ENCODE measurements at regions not wholly inside any gene's neighbourhood (a gene's known extent, or its start where the extent isn't known, plus 50 kb on each side); places are given as distances from the start of the nearest gene placed in this dataset.

DNA sequence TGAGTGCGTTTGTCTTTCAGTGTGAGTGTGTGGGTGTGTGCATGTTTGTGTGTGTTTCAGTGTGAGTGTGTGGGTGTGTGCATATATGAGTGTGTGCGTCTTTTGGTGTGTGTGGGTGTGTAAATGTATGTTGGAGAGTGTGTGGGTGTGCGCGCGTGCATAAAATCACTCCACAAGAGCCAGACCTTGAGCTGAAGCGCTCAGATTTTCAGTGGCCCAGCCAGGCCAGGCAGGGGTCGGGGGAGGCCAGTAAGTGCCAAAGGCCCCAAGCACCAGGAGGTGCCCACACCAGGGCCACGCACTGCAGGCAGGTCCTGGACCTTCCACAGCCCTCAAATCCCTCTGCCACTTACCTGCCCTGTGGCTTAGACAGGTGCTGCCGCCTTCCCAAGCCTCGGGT, 184.0 kb downstream of the SOX9 start:
- H3K9ac ChIP-seq (ENCODE audit: insufficient read depth, low read length): no peak overlapping the region
- H3K9me3 ChIP-seq (ENCODE audit: control insufficient read depth, insufficient read depth, low read depth, low read length): no peaks in the 10 kb centered on the region
- H3K4me3 ChIP-seq (replicated peaks in 1 of 4; ENCODE audit: control extremely low read depth in 1 of 4, insufficient read depth in 1 of 4, low read depth in 3 of 4, low read length in 4 of 4): no peak overlapping the region
- no peak for DNase-seq (ENCODE audit: low read depth in 2 of 2)
- H4K20me1 ChIP-seq (ENCODE audit: control insufficient read depth, extremely low read depth, insufficient read depth, low read length): no peaks in the 10 kb centered on the region
- no peak overlapping the region for H2AFZ ChIP-seq (ENCODE audit: low read length)
- no peak overlapping the region for H3K27ac ChIP-seq (ENCODE audit: insufficient read depth, low read length)
- H3K27me3 ChIP-seq (ENCODE audit: control insufficient read depth, insufficient read depth, low read length): no peaks in the 10 kb centered on the region
- no peaks in the 10 kb centered on the region for H3K4me1 ChIP-seq (ENCODE audit: control insufficient read depth, extremely low read depth, insufficient read depth, low read length)
- no peaks in the 10 kb centered on the region for H3K79me2 ChIP-seq (ENCODE audit: control insufficient read depth, insufficient read depth, low read length)
- TF ChIP-seq, protein P1, sequence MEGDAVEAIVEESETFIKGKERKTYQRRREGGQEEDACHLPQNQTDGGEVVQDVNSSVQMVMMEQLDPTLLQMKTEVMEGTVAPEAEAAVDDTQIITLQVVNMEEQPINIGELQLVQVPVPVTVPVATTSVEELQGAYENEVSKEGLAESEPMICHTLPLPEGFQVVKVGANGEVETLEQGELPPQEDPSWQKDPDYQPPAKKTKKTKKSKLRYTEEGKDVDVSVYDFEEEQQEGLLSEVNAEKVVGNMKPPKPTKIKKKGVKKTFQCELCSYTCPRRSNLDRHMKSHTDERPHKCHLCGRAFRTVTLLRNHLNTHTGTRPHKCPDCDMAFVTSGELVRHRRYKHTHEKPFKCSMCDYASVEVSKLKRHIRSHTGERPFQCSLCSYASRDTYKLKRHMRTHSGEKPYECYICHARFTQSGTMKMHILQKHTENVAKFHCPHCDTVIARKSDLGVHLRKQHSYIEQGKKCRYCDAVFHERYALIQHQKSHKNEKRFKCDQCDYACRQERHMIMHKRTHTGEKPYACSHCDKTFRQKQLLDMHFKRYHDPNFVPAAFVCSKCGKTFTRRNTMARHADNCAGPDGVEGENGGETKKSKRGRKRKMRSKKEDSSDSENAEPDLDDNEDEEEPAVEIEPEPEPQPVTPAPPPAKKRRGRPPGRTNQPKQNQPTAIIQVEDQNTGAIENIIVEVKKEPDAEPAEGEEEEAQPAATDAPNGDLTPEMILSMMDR (conservative IDR thresholded peaks at IDR 0.05 in 1 of 2, IDR thresholded peaks at IDR 0.05 in 1 of 2; ENCODE audit: low read depth in 1 of 2, low read length in 2 of 2): no peak
- TF ChIP-seq EZH2 (IDR thresholded peaks at IDR 0.05; ENCODE audit: low read length, missing control alignments): no peak
- no peaks in the 10 kb centered on the region for H3K36me3 ChIP-seq (ENCODE audit: control insufficient read depth, insufficient read depth, low read length)
- H3K4me2 ChIP-seq (ENCODE audit: extremely low read depth, insufficient read depth, low read length): no peak overlapping the region

DNA sequence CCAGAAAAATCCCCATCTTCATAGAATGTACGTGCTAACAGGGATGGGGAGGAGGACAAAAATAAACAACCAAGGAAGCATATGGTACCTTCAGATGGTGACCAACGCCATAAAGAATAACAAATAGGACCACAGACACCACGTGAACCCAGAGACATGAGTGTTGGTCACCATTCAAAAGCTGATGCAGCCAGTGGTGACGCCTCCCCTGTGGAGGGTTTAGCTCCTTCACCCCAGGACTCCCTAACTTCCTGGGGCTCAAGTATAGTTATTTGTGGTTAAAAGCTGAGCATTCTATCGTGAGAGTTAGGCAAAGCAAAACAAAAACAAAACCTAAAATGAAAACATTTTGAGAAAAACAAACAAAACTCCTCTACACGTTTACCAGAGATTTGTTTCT, 184.7 kb downstream of the SOX9 start:
- no peak overlapping the region for H3K4me3 ChIP-seq (replicated peaks in 1 of 4; ENCODE audit: control extremely low read depth in 1 of 4, insufficient read depth in 1 of 4, low read depth in 3 of 4, low read length in 4 of 4)
- no peak overlapping the region for H3K4me2 ChIP-seq (ENCODE audit: extremely low read depth, insufficient read depth, low read length)
- DNase-seq (ENCODE audit: low read depth in 2 of 2): no peak

DNA sequence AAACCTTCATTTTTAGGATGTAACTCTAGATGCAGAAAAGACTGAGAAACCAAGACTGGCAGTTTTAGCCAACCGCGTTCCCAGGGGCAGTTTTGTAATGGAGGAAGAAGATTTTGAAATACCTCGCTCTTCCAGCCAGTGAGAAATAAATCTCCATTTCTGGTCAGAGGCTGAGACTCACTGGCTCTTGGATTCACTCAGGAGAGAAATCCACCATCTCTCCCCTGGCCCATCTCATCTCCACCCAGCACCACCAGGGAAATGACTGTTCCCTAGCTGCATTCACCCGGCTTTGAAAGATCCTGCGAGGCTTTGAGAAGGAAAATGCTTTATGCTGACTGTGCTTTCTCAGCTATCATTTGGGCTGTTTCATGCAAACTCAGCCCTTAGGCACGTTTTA, 185.2 kb downstream of the SOX9 start:
- no peaks in the 10 kb centered on the region for H3K9me3 ChIP-seq (ENCODE audit: control insufficient read depth, insufficient read depth, low read depth, low read length)
- no peak overlapping the region for H3K4me2 ChIP-seq (ENCODE audit: extremely low read depth, insufficient read depth, low read length)
- no peak overlapping the region for H3K4me3 ChIP-seq (replicated peaks in 1 of 4; ENCODE audit: control extremely low read depth in 1 of 4, insufficient read depth in 1 of 4, low read depth in 3 of 4, low read length in 4 of 4)
- H3K27ac ChIP-seq (ENCODE audit: insufficient read depth, low read length): no peak overlapping the region
- no peaks in the 10 kb centered on the region for H3K4me1 ChIP-seq (ENCODE audit: control insufficient read depth, extremely low read depth, insufficient read depth, low read length)
- no peak overlapping the region for H3K9ac ChIP-seq (ENCODE audit: insufficient read depth, low read length)
- no peaks in the 10 kb centered on the region for H3K27me3 ChIP-seq (ENCODE audit: control insufficient read depth, insufficient read depth, low read length)
- peak in 1 of 2 donors; percentile 51 for DNase-seq (ENCODE audit: low read depth in 2 of 2)
- no peaks in the 10 kb centered on the region for H4K20me1 ChIP-seq (ENCODE audit: control insufficient read depth, extremely low read depth, insufficient read depth, low read length)
- no peaks in the 10 kb centered on the region for H3K36me3 ChIP-seq (ENCODE audit: control insufficient read depth, insufficient read depth, low read length)
- TF ChIP-seq, protein P1 (conservative IDR thresholded peaks at IDR 0.05 in 1 of 2, IDR thresholded peaks at IDR 0.05 in 1 of 2; ENCODE audit: low read depth in 1 of 2, low read length in 2 of 2): no peak
- TF ChIP-seq EZH2 (IDR thresholded peaks at IDR 0.05; ENCODE audit: low read length, missing control alignments): no peak
- H3K79me2 ChIP-seq (ENCODE audit: control insufficient read depth, insufficient read depth, low read length): no peaks in the 10 kb centered on the region
- no peak overlapping the region for H2AFZ ChIP-seq (ENCODE audit: low read length)

More for the DNA sequence above, 184.7 kb downstream of the SOX9 start:
- H3K79me2 ChIP-seq (ENCODE audit: control insufficient read depth, insufficient read depth, low read length): no peaks in the 10 kb centered on the region
- H3K9ac ChIP-seq (ENCODE audit: insufficient read depth, low read length): no peak overlapping the region
- H3K9me3 ChIP-seq (ENCODE audit: control insufficient read depth, insufficient read depth, low read depth, low read length): no peaks in the 10 kb centered on the region
- H3K4me1 ChIP-seq (ENCODE audit: control insufficient read depth, extremely low read depth, insufficient read depth, low read length): no peaks in the 10 kb centered on the region
- H4K20me1 ChIP-seq (ENCODE audit: control insufficient read depth, extremely low read depth, insufficient read depth, low read length): no peaks in the 10 kb centered on the region
- no peaks in the 10 kb centered on the region for H3K36me3 ChIP-seq (ENCODE audit: control insufficient read depth, insufficient read depth, low read length)
- H3K27ac ChIP-seq (ENCODE audit: insufficient read depth, low read length): no peak overlapping the region
- no peaks in the 10 kb centered on the region for H3K27me3 ChIP-seq (ENCODE audit: control insufficient read depth, insufficient read depth, low read length)
- TF ChIP-seq, protein P1 (conservative IDR thresholded peaks at IDR 0.05 in 1 of 2, IDR thresholded peaks at IDR 0.05 in 1 of 2; ENCODE audit: low read depth in 1 of 2, low read length in 2 of 2): no peak
- no peak for TF ChIP-seq EZH2 (IDR thresholded peaks at IDR 0.05; ENCODE audit: low read length, missing control alignments)
- no peak overlapping the region for H2AFZ ChIP-seq (ENCODE audit: low read length)

All from fibroblast of lung (primary cell).